ENCODE measurements at regions not wholly inside any gene's neighbourhood (a gene's known extent, or its start where the extent isn't known, plus 50 kb on each side); places are given as distances from the start of the nearest gene placed in this dataset.
A peak's percentile ranks its signal among the peaks of the same experiment; 100 is the strongest.

DNA sequence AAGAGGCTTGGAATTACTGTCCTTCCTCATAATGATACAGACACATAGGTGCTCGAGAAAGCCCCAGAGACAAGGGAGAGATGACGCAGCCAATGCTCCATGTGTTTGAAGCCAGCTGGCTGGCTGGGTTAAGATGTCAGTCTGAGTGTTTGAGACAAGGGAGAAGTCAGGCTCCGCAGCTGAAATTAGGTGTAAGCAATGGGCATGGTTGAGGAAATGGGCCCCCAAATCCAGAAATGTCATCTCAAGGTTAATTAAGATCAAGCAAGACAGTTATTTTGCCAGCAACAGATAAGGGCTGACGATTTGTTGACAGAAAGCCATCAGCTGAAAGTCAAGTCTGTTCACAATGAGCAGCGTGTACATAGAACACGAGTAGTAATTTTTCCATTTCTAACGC lies 713.4 kb downstream of the IRX1 start:
- no peaks in the 10 kb centered on the region for H3K9me3 Mint-ChIP-seq (ENCODE audit: unreplicated experiment)
- no peak overlapping the region for H2AFZ ChIP-seq (ENCODE audit: low read depth, low read length)

DNA sequence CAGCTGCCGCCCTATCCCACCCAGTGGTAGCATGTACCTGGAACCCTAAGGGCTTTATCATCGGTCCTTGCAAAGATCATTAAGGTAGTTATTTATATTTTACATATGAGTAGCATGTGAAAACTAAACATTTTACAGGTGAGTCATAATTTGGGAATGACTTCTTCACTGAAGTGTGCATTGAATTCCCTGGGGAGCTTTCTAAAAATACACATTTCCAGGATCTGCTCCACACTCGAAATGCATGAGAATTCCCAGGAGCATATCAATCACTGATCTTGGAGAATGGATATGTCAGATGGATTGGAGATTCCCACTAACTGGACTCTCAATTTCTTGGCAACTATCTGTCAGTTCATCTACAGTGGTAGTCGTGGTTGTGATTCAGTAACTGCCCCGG lies 717.5 kb downstream of the IRX1 start:
- H4K20me1 ChIP-seq (ENCODE audit: insufficient read depth, low read length) = no peaks in the 10 kb centered on the region
- peaks cover 6% of the 10 kb centered on the region for H3K9me3 ChIP-seq (ENCODE audit: insufficient read depth, low read depth, low read length)
- H3K27ac Mint-ChIP-seq (ENCODE audit: unreplicated experiment) = no peak overlapping the region
- no peaks in the 10 kb centered on the region for H3K36me3 Mint-ChIP-seq (ENCODE audit: low read depth, unreplicated experiment)
- H3K4me3 Mint-ChIP-seq (ENCODE audit: unreplicated experiment) = no peak overlapping the region
- FAIRE-seq (no peak), DNase-seq (ENCODE audit: low read depth) (peak; percentile 3)
- H3K27ac ChIP-seq (ENCODE audit: low read depth, low read length) = no peak overlapping the region
- TF ChIP-seq, protein P1, sequence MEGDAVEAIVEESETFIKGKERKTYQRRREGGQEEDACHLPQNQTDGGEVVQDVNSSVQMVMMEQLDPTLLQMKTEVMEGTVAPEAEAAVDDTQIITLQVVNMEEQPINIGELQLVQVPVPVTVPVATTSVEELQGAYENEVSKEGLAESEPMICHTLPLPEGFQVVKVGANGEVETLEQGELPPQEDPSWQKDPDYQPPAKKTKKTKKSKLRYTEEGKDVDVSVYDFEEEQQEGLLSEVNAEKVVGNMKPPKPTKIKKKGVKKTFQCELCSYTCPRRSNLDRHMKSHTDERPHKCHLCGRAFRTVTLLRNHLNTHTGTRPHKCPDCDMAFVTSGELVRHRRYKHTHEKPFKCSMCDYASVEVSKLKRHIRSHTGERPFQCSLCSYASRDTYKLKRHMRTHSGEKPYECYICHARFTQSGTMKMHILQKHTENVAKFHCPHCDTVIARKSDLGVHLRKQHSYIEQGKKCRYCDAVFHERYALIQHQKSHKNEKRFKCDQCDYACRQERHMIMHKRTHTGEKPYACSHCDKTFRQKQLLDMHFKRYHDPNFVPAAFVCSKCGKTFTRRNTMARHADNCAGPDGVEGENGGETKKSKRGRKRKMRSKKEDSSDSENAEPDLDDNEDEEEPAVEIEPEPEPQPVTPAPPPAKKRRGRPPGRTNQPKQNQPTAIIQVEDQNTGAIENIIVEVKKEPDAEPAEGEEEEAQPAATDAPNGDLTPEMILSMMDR (IDR thresholded peaks at IDR 0.05; ENCODE audit: insufficient read depth, low read depth, low read length) = no peak
- no peak for TF ChIP-seq EZH2 (IDR thresholded peaks at IDR 0.05; ENCODE audit: insufficient read depth, low read length)
- peaks cover 12% of the 10 kb centered on the region for H3K4me1 Mint-ChIP-seq (ENCODE audit: low read depth, unreplicated experiment)
- no peaks in the 10 kb centered on the region for H3K9me3 Mint-ChIP-seq (ENCODE audit: unreplicated experiment)
- no peaks in the 10 kb centered on the region for H3K36me3 ChIP-seq (ENCODE audit: insufficient read depth, low read length)
- H3K9ac ChIP-seq (ENCODE audit: low read length) = no peak overlapping the region
- no peaks in the 10 kb centered on the region for H3K79me2 ChIP-seq (ENCODE audit: insufficient read depth, low read length)
- no peaks in the 10 kb centered on the region for H3K27me3 Mint-ChIP-seq (ENCODE audit: low read depth, unreplicated experiment)
- H3K4me1 ChIP-seq (ENCODE audit: insufficient read depth, low read length) = no peaks in the 10 kb centered on the region
- no peak overlapping the region for H3K4me2 ChIP-seq (ENCODE audit: low read length)
- H3K4me3 ChIP-seq (ENCODE audit: insufficient read depth, low read depth, low read length) = no peak overlapping the region
- H3K27me3 ChIP-seq (ENCODE audit: insufficient read depth, low read length) = no peaks in the 10 kb centered on the region
- no peak overlapping the region for H2AFZ ChIP-seq (ENCODE audit: low read depth, low read length)

More for the DNA sequence above, 713.4 kb downstream of the IRX1 start:
- Histone ChIP-seq H3K27ac (ENCODE audit: low read depth, low read length) (no peak overlapping the region), H3K79me2 (ENCODE audit: insufficient read depth, low read length) (no peaks in the 10 kb centered on the region), H4K20me1 (ENCODE audit: insufficient read depth, low read length) (no peaks in the 10 kb centered on the region), H3K27me3 (ENCODE audit: insufficient read depth, low read length) (no peaks in the 10 kb centered on the region), H3K4me3 (ENCODE audit: insufficient read depth, low read depth, low read length) (no peak overlapping the region), H3K4me2 (ENCODE audit: low read length) (no peak overlapping the region), H3K4me1 (ENCODE audit: insufficient read depth, low read length) (no peaks in the 10 kb centered on the region), H3K9ac (ENCODE audit: low read length) (no peak overlapping the region), H3K36me3 (ENCODE audit: insufficient read depth, low read length) (no peaks in the 10 kb centered on the region), H3K9me3 (ENCODE audit: insufficient read depth, low read depth, low read length) (peaks cover 9% of the 10 kb centered on the region)
- TF ChIP-seq EZH2 (IDR thresholded peaks at IDR 0.05; ENCODE audit: insufficient read depth, low read length) = no peak
- TF ChIP-seq, protein P1 (IDR thresholded peaks at IDR 0.05; ENCODE audit: insufficient read depth, low read depth, low read length) = no peak
- Mint-ChIP-seq H3K27me3 (ENCODE audit: low read depth, unreplicated experiment) (no peaks in the 10 kb centered on the region), H3K4me1 (ENCODE audit: low read depth, unreplicated experiment) (peaks cover 8% of the 10 kb centered on the region), H3K36me3 (ENCODE audit: low read depth, unreplicated experiment) (no peaks in the 10 kb centered on the region), H3K4me3 (ENCODE audit: unreplicated experiment) (no peak overlapping the region), H3K27ac (ENCODE audit: unreplicated experiment) (no peak overlapping the region)
- no peak for DNase-seq (ENCODE audit: low read depth)
- no peak for FAIRE-seq

DNA sequence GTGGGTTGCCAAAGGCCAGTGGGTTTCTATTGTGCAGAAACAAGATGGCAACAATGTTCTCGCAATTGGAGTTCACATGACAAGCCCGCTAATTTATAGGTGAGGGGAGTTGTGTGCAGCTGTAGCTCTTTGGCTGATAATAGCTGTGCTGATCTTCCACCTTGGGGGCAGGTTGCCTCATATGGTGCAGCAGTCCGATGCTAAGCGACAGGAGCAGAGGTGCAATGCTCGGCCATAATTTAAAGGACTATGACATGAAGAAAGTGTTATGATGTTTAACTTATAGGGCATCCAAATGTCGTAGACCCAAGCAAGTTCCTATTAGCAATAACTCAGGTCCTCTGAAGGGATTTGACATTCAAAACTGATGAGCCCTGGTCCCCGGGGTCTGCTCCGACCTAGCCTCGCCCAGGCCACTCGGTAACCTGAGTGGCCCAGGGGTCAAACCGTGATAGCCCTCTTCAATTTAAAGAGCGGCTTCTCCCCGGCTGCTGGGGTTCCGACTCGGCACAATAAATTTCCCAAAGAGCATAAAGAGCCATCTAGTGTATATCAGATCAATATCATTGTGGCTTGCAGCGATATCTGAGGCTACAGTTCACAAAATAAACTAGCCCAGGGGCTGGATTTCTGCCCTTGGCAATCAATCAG lies 724.0 kb downstream of the IRX1 start:
- H3K36me3 Mint-ChIP-seq (ENCODE audit: low read depth, unreplicated experiment) = no peaks in the 10 kb centered on the region
- H3K4me3 ChIP-seq (ENCODE audit: insufficient read depth, low read depth, low read length) = no peak overlapping the region
- H4K20me1 ChIP-seq (ENCODE audit: insufficient read depth, low read length) = no peaks in the 10 kb centered on the region
- H3K4me3 Mint-ChIP-seq (ENCODE audit: unreplicated experiment) = no peak overlapping the region
- no peaks in the 10 kb centered on the region for H3K27me3 ChIP-seq (ENCODE audit: insufficient read depth, low read length)
- H3K27ac Mint-ChIP-seq (ENCODE audit: unreplicated experiment) = no peak overlapping the region
- no peaks in the 10 kb centered on the region for H3K9me3 ChIP-seq (ENCODE audit: insufficient read depth, low read depth, low read length)
- no peak overlapping the region for H3K27ac ChIP-seq (ENCODE audit: low read depth, low read length)
- no peaks in the 10 kb centered on the region for H3K36me3 ChIP-seq (ENCODE audit: insufficient read depth, low read length)
- H3K4me1 ChIP-seq (ENCODE audit: insufficient read depth, low read length) = no peaks in the 10 kb centered on the region
- FAIRE-seq (no peak), DNase-seq (ENCODE audit: low read depth) (no peak)
- H2AFZ ChIP-seq (ENCODE audit: low read depth, low read length) = no peak overlapping the region
- H3K79me2 ChIP-seq (ENCODE audit: insufficient read depth, low read length) = no peaks in the 10 kb centered on the region
- TF ChIP-seq, protein P1 (IDR thresholded peaks at IDR 0.05; ENCODE audit: insufficient read depth, low read depth, low read length) = no peak
- no peak for TF ChIP-seq EZH2 (IDR thresholded peaks at IDR 0.05; ENCODE audit: insufficient read depth, low read length)
- H3K9ac ChIP-seq (ENCODE audit: low read length) = no peak overlapping the region
- H3K27me3 Mint-ChIP-seq (ENCODE audit: low read depth, unreplicated experiment) = no peaks in the 10 kb centered on the region
- no peaks in the 10 kb centered on the region for H3K9me3 Mint-ChIP-seq (ENCODE audit: unreplicated experiment)
- no peak overlapping the region for H3K4me2 ChIP-seq (ENCODE audit: low read length)
- H3K4me1 Mint-ChIP-seq (ENCODE audit: low read depth, unreplicated experiment) = no peaks in the 10 kb centered on the region
